NCI-H2227 (cell line): ENCODE measurements at regions not wholly inside any gene's neighbourhood (a gene's known extent, or its start where the extent isn't known, plus 50 kb on each side); places are given as distances from the start of the nearest gene placed in this dataset.

ENCODE experiments used
- DNase-seq: peaks from one replicate; lab custom pipeline; 2025; ENCODE audit not compliant: unreplicated experiment; lab: John Stamatoyannopoulos, UW

GRCh38 chrX:14194711-14195110 is 165.0 kb upstream of the GEMIN8 start:
- no peak for DNase-seq

- DNase-seq, result no peak
Measured at GRCh38 chrX:14193547-14193946, 163.9 kb upstream of the GEMIN8 start.

GRCh38 chrX:14173873-14174272 is 144.2 kb upstream of the GEMIN8 start:
- no peak for DNase-seq

- no peak for DNase-seq
Measured at GRCh38 chrX:14164828-14165227, 135.1 kb upstream of the GEMIN8 start.

GRCh38 chrX:14125462-14125861 is 95.8 kb upstream of the GEMIN8 start:
- peak; percentile 64 for DNase-seq

GRCh38 chrX:14124562-14124961 is 94.9 kb upstream of the GEMIN8 start:
- no peak for DNase-seq

GRCh38 chrX:14095702-14096101 is 66.0 kb upstream of the GEMIN8 start:
- DNase-seq, result no peak

- no peak for DNase-seq
Measured at GRCh38 chrX:14094191-14094590, 64.5 kb upstream of the GEMIN8 start.

GRCh38 chrX:14084466-14084865 is 54.8 kb upstream of the GEMIN8 start:
- no peak for DNase-seq

GRCh38 chrX:14083783-14084182 is 54.1 kb upstream of the GEMIN8 start:
- DNase-seq, result no peak

GRCh38 chrX:14079891-14080430 is 50.3 kb upstream of the GEMIN8 start:
- DNase-seq, result no peak
